PFSK-1 (cell line): ENCODE measurements at regions not wholly inside any gene's neighbourhood (a gene's known extent, or its start where the extent isn't known, plus 50 kb on each side); places are given as distances from the start of the nearest gene placed in this dataset.

Experiments used
- POLR2AphosphoS5 ChIP-seq: IDR thresholded peaks from 2 replicates; pipeline ENCODE4 v1.6.1; 2012; ENCODE audit warnings: low read depth, mild to moderate bottlenecking, control low read depth, low read length, moderate library complexity
- TAF1 ChIP-seq: IDR thresholded peaks from 2 replicates; pipeline ENCODE4 v1.6.1; 2012; ENCODE audit warnings: low read length, control low read depth, borderline replicate concordance; ENCODE audit not compliant: insufficient read depth

- TF ChIP-seq POLR2AphosphoS5 (no peak), TAF1 (no peak)
Observed at GRCh38 chr10:1858048-1858447, 120.7 kb upstream of the ADARB2 start.
